Transverse colon (tissue), 4 donors: ENCODE measurements at regions not wholly inside any gene's neighbourhood (a gene's known extent, or its start where the extent isn't known, plus 50 kb on each side); places are given as distances from the start of the nearest gene placed in this dataset.
"Not testable (repeated sequence)": the region's sequence is repeated elsewhere in the genome, so short reads cannot be mapped to it uniquely, and the experiment has no call there.

Experiments
- CTCF ChIP-seq, 5 experiments: fragments of 200-600 bp in 3 of 5; fragments of 450-650 bp in 2 of 5; sonication (generic) in 3 of 5; IDR thresholded peaks; 1 replicate in 2 of 5; 2 replicates in 3 of 5; pipeline ENCODE4 v1.5.1; 2016 to 2017; ENCODE audit warnings: antibody characterized with exemption in 5 of 5, inconsistent platforms in 3 of 5, mild to moderate bottlenecking in 2 of 5, moderate library complexity in 1 of 5
- EP300 ChIP-seq: sonication (generic); formaldehyde crosslinking; IDR thresholded peaks from one replicate; pipeline ENCODE4 v1.6.1; 2017; ENCODE audit warnings: antibody characterized with exemption, low read depth
- POLR2AphosphoS5 ChIP-seq, 3 donors: sonication (generic); formaldehyde crosslinking; IDR thresholded peaks; one replicate each; pipeline ENCODE4 v1.6.1; 2016; ENCODE audit warnings: antibody characterized with exemption in 3 of 3

- TF ChIP-seq CTCF (IDR thresholded peaks at IDR 0.05); POLR2AphosphoS5 (IDR thresholded peaks at IDR 0.05); EP300: not testable (repeated sequence)
Observed at GRCh38 chr16:21499046-21499445, 100.3 kb upstream of the METTL9 start.
